HEK293T (cell line): ENCODE measurements at regions not wholly inside any gene's neighbourhood (a gene's known extent, or its start where the extent isn't known, plus 50 kb on each side); places are given as distances from the start of the nearest gene placed in this dataset.
"Not testable (repeated sequence)": the region's sequence is repeated elsewhere in the genome, so short reads cannot be mapped to it uniquely, and the experiment has no call there.

ENCODE experiments used
- CTCF ChIA-PET: fragments of 350-600 bp; formaldehyde crosslinking; extraction: SDS; loops from one replicate; lab custom pipeline; 2021; ENCODE audit warnings: antibody characterized with exemption, inconsistent platforms; lab: Yijun Ruan, JAX
- POLR2A ChIA-PET: fragments of 350-600 bp; formaldehyde crosslinking; extraction: SDS; loops from one replicate; lab custom pipeline; 2020; ENCODE audit warnings: antibody characterized with exemption, inconsistent platforms; lab: Yijun Ruan, JAX
- DNase-seq: peaks from one replicate; pipeline ENCODE4 v3.0.0; 2012; ENCODE audit warnings: mixed read lengths; ENCODE audit errors: extremely low spot score
- ARNT ChIP-seq: fragments of 450-650 bp; IDR thresholded peaks from 2 replicates; pipeline ENCODE4 v1.6.1; 2017; ENCODE audit warnings: mild to moderate bottlenecking
- BHLHE40 ChIP-seq: fragments of 450-650 bp; IDR thresholded peaks from 2 replicates; pipeline ENCODE4 v1.6.1; 2016; ENCODE audit warnings: mild to moderate bottlenecking, moderate library complexity, borderline replicate concordance
- CTBP1 ChIP-seq: fragments of 450-650 bp; IDR thresholded peaks from 2 replicates; pipeline ENCODE4 v1.6.1; 2016; ENCODE audit warnings: borderline replicate concordance
- ELF4 ChIP-seq: fragments of 450-650 bp; IDR thresholded peaks from 2 replicates; pipeline ENCODE4 v1.6.1; 2017; ENCODE audit warnings: antibody characterized with exemption
- FOXA1 ChIP-seq: fragments of 450-650 bp; IDR thresholded peaks from 2 replicates; pipeline ENCODE4 v1.6.1; 2016; ENCODE audit warnings: mild to moderate bottlenecking
- FOXK2 ChIP-seq: fragments of 450-650 bp; IDR thresholded peaks from 2 replicates; pipeline ENCODE4 v1.6.1; 2016; ENCODE audit warnings: mild to moderate bottlenecking
- FOXM1 ChIP-seq: fragments of 450-650 bp; IDR thresholded peaks from 2 replicates; pipeline ENCODE4 v1.6.1; 2017; ENCODE audit warnings: mild to moderate bottlenecking, borderline replicate concordance
- HDGF ChIP-seq: fragments of 450-650 bp; IDR thresholded peaks from 2 replicates; pipeline ENCODE4 v1.6.1; 2017; ENCODE audit warnings: antibody characterized with exemption, borderline replicate concordance
- L3MBTL2 ChIP-seq: fragments of 450-650 bp; conservative IDR thresholded peaks from 2 replicates; pipeline ENCODE4 v1.6.1; 2016; ENCODE audit warnings: mild to moderate bottlenecking
- LEF1 ChIP-seq: fragments of 450-650 bp; IDR thresholded peaks from 2 replicates; pipeline ENCODE4 v1.6.1; 2017; ENCODE audit warnings: mild to moderate bottlenecking, borderline replicate concordance
- NFRKB ChIP-seq: fragments of 450-650 bp; IDR thresholded peaks from 2 replicates; pipeline ENCODE4 v1.6.1; 2016; ENCODE audit warnings: mild to moderate bottlenecking, moderate library complexity
- PKNOX1 ChIP-seq: fragments of 450-650 bp; IDR thresholded peaks from 2 replicates; pipeline ENCODE4 v1.6.1; 2016
- SP1 ChIP-seq: fragments of 450-650 bp; IDR thresholded peaks from 2 replicates; pipeline ENCODE4 v1.6.1; 2017
- SUZ12 ChIP-seq: fragments of 450-650 bp; IDR thresholded peaks from 2 replicates; pipeline ENCODE4 v1.6.1; 2016; ENCODE audit warnings: mild to moderate bottlenecking
- TARDBP ChIP-seq: fragments of 450-650 bp; IDR thresholded peaks from 2 replicates; pipeline ENCODE4 v1.6.1; 2016
- ZNF384 ChIP-seq: fragments of 450-650 bp; IDR thresholded peaks from 2 replicates; pipeline ENCODE4 v1.6.1; 2016

GRCh38 chr13:70516226-70516625, 408.0 kb upstream of the KLHL1 start:
- POLR2A ChIA-PET = no interaction called here
- CTCF ChIA-PET = no interaction called here
- no peak for TF ChIP-seq NFRKB
- TF ChIP-seq ELF4 = no peak
- TF ChIP-seq LEF1 = no peak
- no peak for TF ChIP-seq SUZ12
- TF ChIP-seq ZNF384 = no peak
- no peak for TF ChIP-seq CTBP1
- no peak for TF ChIP-seq FOXA1
- no peak for TF ChIP-seq ARNT
- TF ChIP-seq FOXM1 = no peak
- TF ChIP-seq FOXK2 = no peak
- no peak for TF ChIP-seq L3MBTL2
- TF ChIP-seq TARDBP = no peak
- TF ChIP-seq SP1 = no peak
- no peak for TF ChIP-seq BHLHE40
- TF ChIP-seq PKNOX1 = no peak
- no peak for TF ChIP-seq HDGF
- no peak for DNase-seq

- CTCF ChIA-PET, DNase-seq, POLR2A ChIA-PET: not testable (repeated sequence)
Observed at GRCh38 chr13:70511861-70512417, 403.7 kb upstream of the KLHL1 start.

- POLR2A ChIA-PET = no interaction called here
- TF ChIP-seq ARNT (no peak), FOXM1 (no peak), TARDBP (no peak), ZNF384 (no peak), FOXK2 (no peak), HDGF (no peak), ELF4 (no peak), BHLHE40 (no peak), PKNOX1 (no peak), SP1 (no peak), SUZ12 (no peak), NFRKB (no peak), FOXA1 (no peak)
- CTCF ChIA-PET = no interaction called here
- no peak for DNase-seq
Observed at GRCh38 chr13:70505809-70506208, 397.6 kb upstream of the KLHL1 start.

- ChIA-PET POLR2A (no interaction called here), CTCF (interaction anchor here (0.7 kb wide), 1 partner anchor 68 kb away, joined by 7 read pairs; no protein-coding TSS in a partner anchor)
- DNase-seq = no peak
- TF ChIP-seq ZNF384 (no peak), ELF4 (no peak), LEF1 (no peak), BHLHE40 (no peak), ARNT (no peak), PKNOX1 (no peak), HDGF (no peak), FOXM1 (no peak), NFRKB (no peak), FOXA1 (no peak), SUZ12 (no peak), TARDBP (no peak), SP1 (no peak), L3MBTL2 (no peak), FOXK2 (no peak), CTBP1 (no peak)
Observed at GRCh38 chr13:70502944-70503343, 394.7 kb upstream of the KLHL1 start.

- CTCF ChIA-PET = no interaction called here
- POLR2A ChIA-PET = no interaction called here
- DNase-seq = no peak
- no peak for TF ChIP-seq FOXM1
- TF ChIP-seq HDGF = no peak
- no peak for TF ChIP-seq BHLHE40
- no peak for TF ChIP-seq LEF1
Observed at GRCh38 chr13:70490320-70490935, 382.2 kb upstream of the KLHL1 start.

- POLR2A ChIA-PET = no interaction called here
- CTCF ChIA-PET = no interaction called here
- DNase-seq = no peak
- TF ChIP-seq NFRKB = no peak
- no peak for TF ChIP-seq FOXA1
- TF ChIP-seq CTBP1 = no peak
- TF ChIP-seq HDGF = no peak
- no peak for TF ChIP-seq ZNF384
Observed at GRCh38 chr13:70484931-70485330, 376.7 kb upstream of the KLHL1 start.
